Adrenal gland (tissue), 9 donors: ENCODE measurements at regions not wholly inside any gene's neighbourhood (a gene's known extent, or its start where the extent isn't known, plus 50 kb on each side); places are given as distances from the start of the nearest gene placed in this dataset.

Source experiments
- DNase-seq, 7 donors: peaks; one replicate each; pipeline ENCODE4 v3.0.0-alpha.2; 2019 to 2020
- H3K27ac ChIP-seq, 5 donors: fragments of 200-600 bp; sonication (generic) in 4 of 5; 1 replicate in 3 of 5; 2 replicates in 2 of 5; pipeline versions ENCODE4 v1.5.1 to v1.8.0; 2016 to 2020; ENCODE audit warnings: mild to moderate bottlenecking in 1 of 5
- H3K27me3 ChIP-seq: fragments of 200-600 bp; 2 replicates; pipeline ENCODE4 v1.8.0; 2021
- H3K36me3 ChIP-seq, 2 donors: fragments of 200-600 bp; replicated peaks in 1 of 2; 1 replicate in 1 of 2; 2 replicates in 1 of 2; pipeline versions ENCODE4 v1.5.1 to v1.8.0; 2018 to 2022
- H3K4me1 ChIP-seq, 2 donors: fragments of 200-600 bp; replicated peaks in 1 of 2; 1 replicate in 1 of 2; 2 replicates in 1 of 2; pipeline versions ENCODE4 v1.5.1 to v1.8.0; 2018 to 2021
- H3K4me3 ChIP-seq, 4 donors: fragments of 200-600 bp; sonication (generic) in 3 of 4; one replicate each; pipeline ENCODE4 v1.5.1; 2016 to 2018
- H3K9me3 ChIP-seq, 3 donors: fragments of 200-600 bp; sonication (generic) in 1 of 3; replicated peaks in 1 of 3; 1 replicate in 2 of 3; 2 replicates in 1 of 3; pipeline versions ENCODE4 v1.5.1 to v1.8.0; 2016 to 2021
- CTCF ChIP-seq, 6 experiments: fragments of 450-650 bp in 4 of 6; fragments of 200-600 bp in 2 of 6; sonication (generic) in 1 of 6; IDR thresholded peaks; 1 replicate in 5 of 6; 2 replicates in 1 of 6; pipeline versions ENCODE4 v1.5.1 to v1.8.0; 2016 to 2021; ENCODE audit warnings: antibody characterized with exemption in 6 of 6, mild to moderate bottlenecking in 2 of 6, moderate library complexity in 1 of 6
- POLR2A ChIP-seq, 2 donors: fragments of 450-650 bp; IDR thresholded peaks; one replicate each; pipeline ENCODE4 v1.6.1; 2017; ENCODE audit warnings: antibody characterized with exemption in 2 of 2, mild to moderate bottlenecking in 2 of 2, moderate library complexity in 1 of 2
- WGBS, 4 donors: extraction: QIAGEN DNeasy Blood & Tissue Kit in 2 of 4; methylation state at CpG; one replicate each; pipeline versions ENCODE4 v1.1.5 to v1.1.7; 2013 to 2017; 5-methylcytosine and 5-hydroxymethylcytosine counted together
- intact Hi-C, 2 donors: fragments of 100-400 bp; cut with DNase I; formaldehyde crosslinking; loops; one replicate each; pipeline versions ENCODE4 v1.14.1 to v1.15.0; 2022 to 2023
- donor health status: healthy with polysubstance abuse.
- donor health status: Bipolar disorder and iron deficiency.
- donor health status: DM: yes; HTN: yes; CAD: no.
- donor health status: DM: no; HTN: no; CAD: no.
- donor health status: DM: no; HTN: no; CAD: no.

- intact Hi-C loops: no loop called here
- TF ChIP-seq POLR2A (IDR thresholded peaks at IDR 0.05): no peak
- no peak for TF ChIP-seq CTCF (IDR thresholded peaks at IDR 0.05)
- peaks cover 0 to 8% of the 10 kb centered on the region in 2 donors for H3K4me1 ChIP-seq
- H3K27ac ChIP-seq: peak overlapping the region in 1 of 5 donors; percentile 71
- no peaks in the 10 kb centered on the region for H3K36me3 ChIP-seq
- no peak for DNase-seq
- no peaks in the 10 kb centered on the region for H3K9me3 ChIP-seq
- 75 to 83% (median 80%) methylated on average over 3 of the region's 3 CpGs for WGBS, 4 donors
- H3K4me3 ChIP-seq: no peak overlapping the region
- H3K27me3 ChIP-seq: no peaks in the 10 kb centered on the region
Observed at GRCh38 chr18:23400918-23401317, 52.2 kb upstream of the RIOK3 start.

GRCh38 chr18:23401400-23402347 is 51.4 kb upstream of the RIOK3 start:
- Histone ChIP-seq H3K4me1 (peaks cover 0 to 14% of the 10 kb centered on the region in 2 donors), H3K9me3 (no peaks in the 10 kb centered on the region), H3K27me3 (no peaks in the 10 kb centered on the region), H3K27ac (peak overlapping the region in 2 of 5 donors; percentile 3 to 71), H3K36me3 (no peaks in the 10 kb centered on the region), H3K4me3 (no peak overlapping the region)
- intact Hi-C loops: no loop called here
- 70 to 76% (median 75%) methylated on average over 10 of the region's 10 CpGs for WGBS, 4 donors
- peak; percentile 19 to 78 (median 43) for DNase-seq
- TF ChIP-seq POLR2A (IDR thresholded peaks at IDR 0.05) (no peak), CTCF (IDR thresholded peaks at IDR 0.05) (no peak)
